T-helper 22 cell (primary cell): ENCODE measurements at regions not wholly inside any gene's neighbourhood (a gene's known extent, or its start where the extent isn't known, plus 50 kb on each side); places are given as distances from the start of the nearest gene placed in this dataset.

Source experiments
- DNase-seq: peaks from one replicate; pipeline ENCODE4 v3.0.0-alpha.2; 2020; ENCODE audit warnings: low read depth

GRCh38 chr7:86947929-86948328 is 111.5 kb downstream of the ELAPOR2 start:
- DNase-seq, result no peak

DNA sequence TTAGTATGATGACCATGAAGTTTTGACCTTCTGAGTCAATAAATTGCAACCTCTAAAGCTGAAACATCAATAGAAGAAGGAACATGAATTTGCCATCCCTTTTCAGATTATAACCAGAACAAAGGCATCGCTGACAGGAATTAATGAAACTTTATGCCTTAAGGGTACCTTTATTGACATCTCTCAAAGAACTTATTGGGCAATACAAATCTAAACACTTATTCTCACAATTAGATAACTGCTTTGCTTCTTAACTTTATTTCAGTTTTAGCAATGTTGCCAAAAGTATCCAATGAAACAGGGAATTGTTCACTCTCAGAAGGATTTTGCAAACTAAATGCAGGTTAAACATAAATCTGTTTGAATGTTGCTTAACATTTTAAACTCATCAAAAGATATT is 116.0 kb downstream of the ELAPOR2 start:
- DNase-seq, result no peak

GRCh38 chr7:86942995-86943394 is 116.5 kb downstream of the ELAPOR2 start:
- DNase-seq, result no peak

GRCh38 chr7:86942081-86942480 is 117.4 kb downstream of the ELAPOR2 start:
- no peak for DNase-seq

DNA sequence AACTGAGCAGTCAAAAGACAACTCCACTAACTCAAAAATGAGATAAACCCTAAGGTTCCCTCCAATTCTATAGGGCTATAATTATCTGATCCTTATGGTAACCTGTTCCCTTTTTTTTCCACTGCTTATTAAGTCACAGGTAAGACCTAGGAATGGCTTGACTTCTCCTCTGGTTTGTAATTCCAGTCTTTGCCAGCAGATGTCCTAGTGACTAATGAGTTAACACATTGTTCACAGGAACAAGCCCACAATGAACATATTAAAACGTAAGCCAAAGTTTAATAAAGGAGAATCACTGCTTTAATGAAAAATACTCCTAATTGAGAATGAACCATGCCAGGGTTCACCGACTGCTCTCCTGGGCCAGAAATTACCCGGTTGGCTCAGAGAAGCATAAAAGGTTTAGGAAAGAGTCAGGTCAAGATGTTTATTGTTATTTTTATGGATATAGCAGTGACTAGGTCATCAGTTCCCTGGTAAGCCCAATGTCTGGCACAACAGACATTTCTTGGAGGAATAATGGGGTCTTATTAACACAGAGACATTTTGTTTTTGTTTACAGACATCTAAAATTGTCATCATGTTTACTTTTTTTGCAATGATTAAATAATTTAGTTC is 120.1 kb downstream of the ELAPOR2 start:
- no peak for DNase-seq

DNA sequence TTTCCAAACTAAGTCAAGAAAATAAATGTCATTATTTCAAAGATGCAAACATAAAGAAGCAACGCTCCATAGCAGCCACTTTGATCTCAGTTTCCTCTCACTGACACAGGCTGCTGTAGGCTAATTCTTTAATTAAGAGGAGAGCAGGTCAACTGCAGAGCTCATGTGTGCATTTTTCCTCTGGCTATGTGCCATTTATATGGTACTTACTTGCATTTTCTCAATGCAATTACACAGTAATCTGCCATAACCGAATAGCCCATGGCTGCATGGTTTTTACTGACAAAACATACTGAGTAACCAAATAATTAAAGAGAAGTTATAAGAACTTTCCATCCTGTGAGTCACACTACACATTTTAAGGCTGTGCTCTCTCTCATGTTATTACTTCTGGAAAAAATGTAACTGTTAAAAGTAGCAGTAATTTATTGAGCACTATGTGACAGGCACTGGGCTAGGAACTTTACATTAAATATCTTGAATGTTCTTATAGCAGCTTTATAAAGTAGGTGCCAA is 122.0 kb downstream of the ELAPOR2 start:
- no peak for DNase-seq

- no peak for DNase-seq
Observed at GRCh38 chr7:86933295-86933845, 126.1 kb downstream of the ELAPOR2 start.

DNA sequence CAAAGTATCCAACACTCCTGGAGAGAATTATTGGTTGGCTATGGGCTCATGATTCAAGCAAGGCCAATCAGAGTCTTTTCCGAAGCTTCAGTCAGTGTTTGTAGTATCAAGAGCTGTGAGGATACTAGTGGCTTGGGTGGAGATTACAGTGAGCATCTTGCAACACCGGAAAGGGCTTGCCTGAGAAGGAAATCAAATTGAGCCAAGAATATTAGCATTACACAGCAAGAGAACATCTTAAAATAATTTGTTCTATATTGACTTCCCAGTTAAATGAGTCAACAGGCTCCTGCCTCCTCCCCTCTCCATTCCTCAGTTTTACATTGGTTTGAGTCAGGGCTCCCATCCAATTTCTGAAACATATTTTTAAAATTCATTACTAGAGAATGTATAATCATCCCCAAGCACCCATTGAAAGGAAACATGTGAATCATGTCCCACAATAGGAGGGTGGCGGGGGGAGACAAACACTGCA is 127.4 kb downstream of the ELAPOR2 start:
- DNase-seq, result no peak

- no peak for DNase-seq
Observed at GRCh38 chr7:86931439-86931838, 128.0 kb downstream of the ELAPOR2 start.

GRCh38 chr7:86930554-86931307 is 128.7 kb downstream of the ELAPOR2 start:
- no peak for DNase-seq

DNA sequence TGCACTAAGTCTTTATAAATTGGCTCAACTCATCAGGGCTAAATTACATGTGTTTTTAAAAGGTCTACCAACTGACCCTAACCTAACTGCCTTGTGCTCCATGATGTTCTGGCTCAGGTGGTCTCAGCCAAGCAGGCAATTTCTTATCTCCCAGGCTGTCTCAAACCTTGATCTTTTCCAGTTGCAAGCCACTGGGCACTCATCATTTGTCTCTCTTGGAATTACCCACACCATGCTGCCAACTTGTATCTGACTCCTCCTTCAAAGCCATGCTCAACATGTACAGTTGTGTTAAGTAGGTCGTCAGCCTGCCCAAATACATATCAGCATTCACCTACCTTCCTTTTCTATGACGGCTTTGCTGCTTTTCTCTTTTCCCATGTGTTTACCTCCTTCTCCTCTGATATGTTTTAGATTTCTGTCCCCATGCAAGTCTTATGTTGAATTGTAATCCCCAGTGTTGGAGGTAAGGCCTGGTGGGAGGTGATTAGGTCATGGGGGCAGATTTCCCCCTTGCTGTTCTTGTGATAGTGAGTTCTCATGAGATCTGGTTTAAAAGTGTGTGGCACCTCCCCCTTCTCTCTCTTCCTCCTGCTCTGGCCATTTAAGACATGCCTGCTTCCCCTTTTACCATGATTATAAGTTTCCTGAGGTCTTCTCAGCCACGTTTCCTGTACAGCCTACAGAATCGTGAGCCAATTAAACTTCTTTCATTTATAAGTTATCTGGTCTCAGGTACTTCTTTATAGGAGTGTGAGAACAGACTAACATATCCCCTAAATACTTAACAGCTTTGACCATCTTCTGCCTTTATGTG is 130.0 kb downstream of the ELAPOR2 start:
- DNase-seq, result no peak

DNA sequence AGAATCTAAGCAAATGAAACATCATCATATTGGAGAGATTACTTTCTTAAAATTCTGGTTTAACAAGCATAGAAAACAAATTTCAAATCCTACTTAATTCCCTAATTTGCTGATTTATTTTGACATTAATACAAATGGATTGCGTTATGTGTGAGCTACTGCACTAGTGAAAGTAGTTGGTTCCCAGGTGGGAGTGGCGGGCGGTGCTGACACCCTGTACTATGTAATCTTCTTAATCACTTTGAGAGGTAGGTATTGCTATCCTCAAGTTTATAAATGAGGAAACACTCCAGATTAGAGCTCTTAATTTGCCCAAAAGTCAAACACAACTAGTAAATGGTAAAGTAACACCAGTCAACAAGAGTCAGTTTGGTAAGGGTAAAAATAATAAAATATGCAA is 131.1 kb downstream of the ELAPOR2 start:
- no peak for DNase-seq

DNA sequence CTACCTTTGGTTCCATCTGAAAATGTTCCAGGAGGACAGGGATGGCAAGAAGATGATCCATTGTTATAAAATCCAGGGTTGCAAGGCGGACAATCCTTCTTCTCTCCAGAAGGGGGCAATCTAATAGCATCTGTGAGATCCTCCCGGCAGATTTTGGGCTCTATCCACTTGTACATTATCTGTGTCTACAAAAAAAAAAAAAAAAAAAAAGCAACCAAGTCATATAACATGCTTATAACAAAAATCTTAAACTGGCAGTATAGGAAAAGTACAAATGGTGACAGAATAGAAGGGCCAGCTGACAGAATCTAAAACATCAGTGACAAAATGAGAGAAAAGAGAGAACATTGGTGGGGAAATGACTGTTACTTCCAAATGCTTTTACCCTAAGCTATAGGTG is 132.7 kb downstream of the ELAPOR2 start:
- no peak for DNase-seq

GRCh38 chr7:86925221-86925620 is 134.2 kb downstream of the ELAPOR2 start:
- DNase-seq, result no peak

- no peak for DNase-seq
Observed at GRCh38 chr7:86923527-86923926, 135.9 kb downstream of the ELAPOR2 start.

DNA sequence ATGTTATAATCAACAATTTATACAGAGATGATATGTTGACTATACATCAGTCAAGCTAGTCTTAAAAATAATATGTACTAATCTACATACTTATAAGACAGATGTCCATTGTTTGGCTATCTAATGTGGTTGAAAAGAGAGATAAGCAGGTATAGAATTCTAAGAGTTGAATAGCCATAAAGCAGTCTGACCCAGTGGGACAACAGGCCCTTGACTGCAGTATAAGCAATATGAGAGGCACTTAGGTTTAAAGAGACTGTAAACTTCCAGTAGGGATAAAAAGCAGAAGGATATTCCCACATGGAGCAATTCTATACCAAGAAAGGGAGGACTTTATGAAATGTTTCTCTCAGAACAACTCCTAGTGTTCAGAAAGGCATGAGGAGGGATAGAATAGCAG is 139.3 kb downstream of the ELAPOR2 start:
- no peak for DNase-seq

DNA sequence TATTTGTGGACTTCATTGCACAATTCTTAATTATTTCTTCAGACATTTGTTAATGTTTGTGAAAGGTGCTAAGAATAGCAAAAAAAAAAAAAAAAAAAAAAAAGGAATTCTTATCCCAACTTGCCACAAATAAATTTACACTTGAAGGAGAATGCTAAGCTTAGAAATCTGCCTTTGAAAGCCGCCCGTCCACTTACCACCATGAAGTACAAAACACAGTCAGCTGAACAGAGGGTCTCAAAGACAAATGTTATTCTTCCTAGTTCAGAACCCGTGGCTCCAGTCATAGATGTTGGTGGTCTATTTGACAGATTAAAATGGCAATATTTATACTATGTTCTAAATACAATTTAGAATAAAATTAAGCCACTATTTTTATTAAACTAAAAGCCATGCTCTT is 141.2 kb downstream of the ELAPOR2 start:
- DNase-seq, result no peak

DNA sequence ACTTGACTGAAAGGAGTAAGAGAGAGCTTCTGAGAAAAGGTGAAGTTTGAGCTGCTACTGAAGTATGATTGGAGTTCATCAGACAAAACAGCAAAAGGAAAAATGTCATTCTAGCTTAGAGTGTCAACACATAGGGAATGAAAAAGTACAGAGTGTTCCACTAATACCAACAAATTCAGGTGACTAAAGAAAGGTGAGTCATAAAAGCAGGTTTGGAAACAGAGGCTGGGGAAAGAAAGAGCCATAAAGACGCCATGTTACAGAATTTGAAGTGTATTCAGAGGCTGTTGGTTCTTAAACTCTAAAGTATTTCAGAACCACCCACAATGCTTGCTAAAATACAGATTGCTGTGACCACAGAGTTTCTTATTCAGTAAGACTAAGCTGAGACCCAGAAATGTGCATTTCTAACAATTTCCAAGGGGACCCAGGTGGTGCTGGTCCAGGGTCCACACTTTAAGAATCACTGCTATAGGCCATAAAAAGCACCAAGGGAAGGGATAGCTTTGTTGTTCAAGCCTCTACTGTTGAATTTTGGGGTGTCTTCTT is 143.1 kb downstream of the ELAPOR2 start:
- DNase-seq, result no peak

- DNase-seq, result no peak
Observed at GRCh38 chr7:86914551-86914950, 144.9 kb downstream of the ELAPOR2 start.
